GM19099 (cell line): ENCODE measurements at regions not wholly inside any gene's neighbourhood (a gene's known extent, or its start where the extent isn't known, plus 50 kb on each side); places are given as distances from the start of the nearest gene placed in this dataset.

Experiments used
- POLR2A ChIP-seq: IDR thresholded peaks from 3 replicates; pipeline ENCODE4 v1.6.1; 2011; ENCODE audit warnings: low read depth; ENCODE audit not compliant: insufficient read length; ENCODE audit errors: extremely low read depth

- TF ChIP-seq POLR2A = no peak
These were observed 91.6 kb upstream of the CBLB start for GRCh38 chr3:105960381-105960780.

GRCh38 chr3:105963161-105963560, 94.3 kb upstream of the CBLB start:
- TF ChIP-seq POLR2A = no peak

DNA sequence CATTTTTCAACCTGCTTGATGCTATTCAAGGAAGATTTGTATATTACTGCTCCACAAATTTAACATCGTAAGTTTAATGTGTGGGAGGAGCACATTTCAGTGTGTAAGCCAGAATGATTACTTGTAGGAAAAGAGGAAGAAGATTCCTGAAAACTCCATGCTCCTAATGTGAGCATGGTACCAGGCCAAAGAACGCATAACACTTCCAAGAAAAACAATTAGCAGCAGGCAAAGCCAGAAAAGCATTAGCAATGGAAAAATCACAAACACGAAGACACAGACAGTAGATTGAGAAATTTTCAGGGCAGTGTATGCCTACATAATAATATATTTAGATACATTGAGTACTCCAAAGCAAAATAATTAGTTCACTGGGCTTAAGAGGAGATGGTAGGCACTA, 96.6 kb upstream of the CBLB start:
- no peak for TF ChIP-seq POLR2A

DNA sequence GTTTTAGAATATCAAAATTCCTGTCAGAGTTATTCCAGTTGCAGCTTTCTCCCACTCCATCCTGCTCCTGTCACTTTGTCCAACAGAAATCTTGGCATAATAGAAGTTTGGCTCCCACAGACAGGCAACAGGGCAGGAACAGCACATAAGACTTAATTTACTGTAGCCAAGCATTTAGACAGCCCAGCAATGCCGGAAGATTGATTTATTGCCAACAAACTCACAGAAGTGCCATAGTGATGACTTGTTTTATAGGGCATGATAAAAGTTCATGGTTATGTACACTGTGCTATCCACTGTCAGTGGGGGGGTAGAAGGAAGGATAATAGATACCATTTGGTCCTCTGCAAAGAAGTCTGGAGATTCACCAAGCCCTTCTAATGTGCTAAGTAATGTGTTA, 98.3 kb upstream of the CBLB start:
- no peak for TF ChIP-seq POLR2A

GRCh38 chr3:105970283-105970682, 101.5 kb upstream of the CBLB start:
- no peak for TF ChIP-seq POLR2A

DNA sequence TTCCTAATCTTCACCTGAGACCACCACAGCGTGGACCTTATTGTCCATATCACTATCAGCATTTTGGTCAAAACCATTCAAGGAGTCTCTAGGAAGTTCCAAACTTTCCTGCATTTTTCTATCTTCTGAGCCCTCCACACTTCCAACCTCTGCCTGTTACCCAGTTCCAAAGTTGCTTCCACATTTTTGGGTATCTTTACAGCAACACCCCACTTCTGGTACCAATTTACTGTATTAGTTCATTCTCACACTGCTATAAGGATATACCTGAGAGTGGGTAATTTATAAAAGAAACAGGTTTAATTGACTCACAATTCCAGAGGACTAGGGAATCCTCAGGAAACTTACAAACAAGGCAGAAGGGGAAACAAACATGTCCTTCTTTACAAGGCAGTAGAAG, 103.3 kb upstream of the CBLB start:
- TF ChIP-seq POLR2A = no peak

GRCh38 chr3:105974381-105974780, 105.6 kb upstream of the CBLB start:
- no peak for TF ChIP-seq POLR2A

- TF ChIP-seq POLR2A = no peak
These were observed 107.4 kb upstream of the CBLB start for GRCh38 chr3:105976196-105976595.

DNA sequence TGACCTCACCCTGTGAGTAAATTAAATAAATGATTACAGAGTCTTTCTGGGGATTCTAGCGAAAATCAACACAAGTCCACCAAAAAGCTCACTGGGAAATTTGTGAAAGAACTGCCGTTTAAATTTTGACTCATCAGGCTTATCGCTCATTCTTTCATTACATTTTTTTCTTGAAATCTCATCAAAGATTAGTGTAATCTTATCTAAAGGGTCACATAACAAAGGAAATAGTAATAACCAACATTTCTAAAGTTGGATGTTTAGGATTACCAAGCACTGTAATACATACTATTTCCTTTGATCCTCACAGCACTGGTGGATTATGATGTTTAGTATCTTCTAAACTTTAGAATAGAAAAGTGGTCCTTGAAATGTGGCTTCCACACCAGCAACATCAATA, 111.1 kb upstream of the CBLB start:
- no peak for TF ChIP-seq POLR2A

GRCh38 chr3:105982207-105982606, 113.4 kb upstream of the CBLB start:
- no peak for TF ChIP-seq POLR2A

- no peak for TF ChIP-seq POLR2A
These were observed 116.0 kb upstream of the CBLB start for GRCh38 chr3:105984837-105985236.

DNA sequence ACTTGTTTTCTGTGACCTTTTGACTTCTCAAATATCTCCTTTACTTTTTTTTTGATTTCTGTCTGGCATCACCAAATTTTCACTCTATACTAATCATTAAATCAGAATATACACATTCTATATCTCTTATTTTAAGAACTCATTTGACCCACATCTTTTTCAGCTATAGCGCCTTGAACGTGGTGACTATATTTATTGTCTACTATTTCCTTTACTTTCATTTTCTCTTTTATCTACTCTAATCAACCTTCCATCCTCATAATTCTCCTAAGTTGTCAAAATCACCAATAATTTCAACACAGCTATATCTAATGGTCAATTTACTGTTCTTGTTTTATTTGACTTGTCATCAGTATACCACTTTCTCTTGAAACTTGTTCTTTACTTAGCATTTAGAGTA, 119.0 kb upstream of the CBLB start:
- TF ChIP-seq POLR2A = no peak

DNA sequence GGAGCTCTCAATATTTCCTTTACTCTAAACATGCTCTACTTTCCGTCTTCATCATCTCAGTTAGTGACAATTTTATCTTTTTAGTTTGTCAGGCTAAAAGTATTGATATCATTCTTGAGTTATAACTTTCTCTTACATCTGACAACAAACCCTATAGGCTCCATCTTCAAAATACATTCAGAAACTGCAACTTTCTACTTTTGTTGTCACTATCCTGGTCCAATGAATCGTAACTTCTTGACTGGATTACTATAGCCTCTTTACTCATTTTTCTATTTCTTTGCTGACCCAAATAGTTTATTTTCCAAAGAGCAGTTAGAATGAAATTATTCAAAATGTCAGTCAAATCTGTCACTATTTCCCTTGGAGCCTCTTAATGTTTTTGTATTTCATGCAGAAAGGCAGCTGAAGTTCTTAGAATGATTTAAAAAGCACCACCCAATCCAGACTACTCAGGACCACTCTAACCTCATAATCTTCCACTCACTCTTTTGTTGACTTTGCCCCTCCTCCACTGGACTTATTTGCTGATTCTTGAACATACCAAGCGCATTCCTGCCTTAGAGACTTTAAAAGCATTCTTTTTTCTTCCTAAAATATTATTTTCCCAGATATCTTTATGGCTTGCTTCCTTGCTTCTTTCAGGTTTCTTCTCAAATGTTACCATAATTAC, 119.9 kb upstream of the CBLB start:
- TF ChIP-seq POLR2A = no peak

DNA sequence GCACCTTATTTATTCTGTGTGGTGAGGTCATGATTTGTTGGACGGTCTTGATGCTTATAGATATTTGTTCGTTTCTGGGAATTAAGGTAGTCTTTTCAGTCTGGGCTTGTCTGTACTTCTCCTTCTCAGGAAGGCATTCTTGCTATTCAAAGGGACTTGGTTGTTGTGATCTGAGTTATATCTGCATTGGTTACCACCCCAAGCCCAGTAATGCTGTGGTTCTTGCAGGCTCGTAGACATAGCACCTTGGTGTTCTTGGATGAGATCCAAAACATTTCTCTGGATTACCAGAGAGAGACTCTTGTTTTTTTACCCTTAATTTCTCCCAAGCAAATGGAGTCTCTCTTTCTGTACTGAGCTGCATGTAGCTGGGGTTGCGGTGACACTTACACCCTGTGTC, 128.0 kb upstream of the CBLB start:
- no peak for TF ChIP-seq POLR2A

GRCh38 chr3:105997466-105997799, 128.6 kb upstream of the CBLB start:
- no peak for TF ChIP-seq POLR2A

DNA sequence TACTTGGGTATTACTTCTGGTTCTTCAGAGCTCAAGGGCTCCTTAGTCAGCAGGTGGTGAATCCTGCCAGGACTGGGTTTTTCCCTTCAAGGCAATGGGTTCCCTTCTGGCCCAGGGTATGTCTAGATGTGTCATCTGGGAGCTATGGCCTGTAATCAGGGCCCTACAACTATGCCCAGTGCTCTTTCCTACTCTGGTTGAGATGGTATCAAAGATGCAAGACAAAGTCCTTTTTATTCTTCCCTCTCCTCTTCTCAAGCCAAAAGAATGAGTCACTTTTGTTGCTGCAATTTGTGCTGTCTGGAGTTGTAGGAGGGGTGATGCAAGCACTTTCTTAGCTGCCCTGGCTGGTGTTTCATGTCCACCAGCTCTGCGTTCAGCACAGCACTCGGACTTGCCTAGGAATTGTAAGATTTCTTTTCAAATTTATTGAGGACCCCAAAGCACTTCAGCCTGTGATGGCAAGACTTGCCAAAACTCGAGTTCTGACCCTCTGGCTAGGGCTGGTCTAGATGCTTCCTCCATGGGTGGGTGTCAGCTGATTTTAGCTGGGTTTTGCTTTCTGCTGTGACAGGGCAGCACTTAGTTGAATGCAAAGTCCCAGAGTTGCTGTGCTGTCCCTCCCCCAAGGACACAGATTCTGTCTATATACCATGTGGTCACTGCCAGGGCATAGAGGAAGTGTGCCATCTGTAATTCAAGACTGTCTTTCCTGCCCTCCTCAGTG, 129.2 kb upstream of the CBLB start:
- TF ChIP-seq POLR2A = no peak

- no peak for TF ChIP-seq POLR2A
These were observed 131.0 kb upstream of the CBLB start for GRCh38 chr3:105999856-106000255.

DNA sequence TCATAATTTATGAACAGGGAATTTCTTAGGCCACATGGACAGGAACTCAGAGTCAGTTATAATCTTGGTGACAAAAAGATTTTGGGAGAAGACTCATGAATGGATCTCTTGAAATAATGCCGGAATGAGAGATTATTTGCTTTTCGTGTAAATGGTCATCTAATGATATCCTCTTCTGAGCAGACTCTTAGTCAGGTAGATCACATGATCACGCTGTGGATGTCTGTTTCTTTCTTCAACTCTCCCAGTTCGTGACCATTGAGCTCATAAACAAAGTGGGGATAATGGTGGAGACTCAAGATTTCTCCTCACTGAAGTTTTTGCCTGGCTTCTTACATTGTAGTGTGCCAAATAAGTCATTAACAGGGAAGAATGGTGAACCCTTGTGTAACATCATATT, 133.1 kb upstream of the CBLB start:
- TF ChIP-seq POLR2A = no peak

- no peak for TF ChIP-seq POLR2A
These were observed 135.4 kb upstream of the CBLB start for GRCh38 chr3:106004137-106004681.
